ENCODE measurements at regions not wholly inside any gene's neighbourhood (a gene's known extent, or its start where the extent isn't known, plus 50 kb on each side); places are given as distances from the start of the nearest gene placed in this dataset.
"Not testable (repeated sequence)": the region's sequence is repeated elsewhere in the genome, so short reads cannot be mapped to it uniquely, and the experiment has no call there.

GRCh38 chr14:105598040-105598763, 71.8 kb downstream of the TMEM121 start:
- not testable (repeated sequence) for TF ChIP-seq POLR2AphosphoS5 (IDR thresholded peaks at IDR 0.05; ENCODE audit: borderline replicate concordance, low read depth, low read length); FOXP2 (optimal IDR thresholded peaks at IDR 0.05; ENCODE audit: control extremely low read depth, extremely low read length, insufficient read depth)

Data from SK-N-MC (cell line).